ENCODE measurements at regions not wholly inside any gene's neighbourhood (a gene's known extent, or its start where the extent isn't known, plus 50 kb on each side); places are given as distances from the start of the nearest gene placed in this dataset.

GRCh38 chr5:67620424-67621397, 424.1 kb upstream of the CD180 start:
- intact Hi-C loops (cut with DNase I, micrococcal nuclease) = no loop called here
- ATAC-seq (ENCODE audit: poor library complexity) = no peak
- H3K9me3 ChIP-seq (ENCODE audit: control insufficient read depth in 1 of 2, insufficient read depth in 1 of 2, low read length in 2 of 2) = no peaks in the 10 kb centered on the region
- Mint-ChIP-seq H3K27ac (no peak overlapping the region), H3K36me3 (ENCODE audit: low read depth) (no peaks in the 10 kb centered on the region), H3K4me1 (ENCODE audit: low read depth) (peaks cover 14% of the 10 kb centered on the region), H3K27me3 (no peaks in the 10 kb centered on the region), H3K4me3 (no peak overlapping the region), H3K9me3 (no peaks in the 10 kb centered on the region)
- TF ChIP-seq CTCF (IDR thresholded peaks at IDR 0.05) = no peak
- POLR2A ChIA-PET = interaction anchor here (0.8 kb wide), 1 partner anchor 133 kb away, joined by 3 read pairs; no protein-coding TSS in a partner anchor
- no peaks in the 10 kb centered on the region for H3K27me3 ChIP-seq (ENCODE audit: control insufficient read depth in 1 of 2, insufficient read depth in 2 of 2, low read length in 2 of 2)
- H3K27ac ChIP-seq (ENCODE audit: low read depth in 1 of 2, low read length in 2 of 2) = no peak overlapping the region
- no peaks in the 10 kb centered on the region for H3K4me1 ChIP-seq (ENCODE audit: insufficient read depth, low read length)
- CTCF ChIA-PET = no interaction called here
- no peak overlapping the region for H3K4me3 ChIP-seq (ENCODE audit: low read length)
- no peak for DNase-seq
- H3K36me3 ChIP-seq (ENCODE audit: insufficient read depth, low read length) = no peaks in the 10 kb centered on the region

GRCh38 chr5:67619636-67620035, 423.0 kb upstream of the CD180 start:
- Mint-ChIP-seq H3K27ac (no peak overlapping the region), H3K4me1 (ENCODE audit: low read depth) (peaks cover 14% of the 10 kb centered on the region), H3K4me3 (no peak overlapping the region), H3K9me3 (no peaks in the 10 kb centered on the region), H3K36me3 (ENCODE audit: low read depth) (no peaks in the 10 kb centered on the region), H3K27me3 (no peaks in the 10 kb centered on the region)
- no peak for TF ChIP-seq CTCF (IDR thresholded peaks at IDR 0.05)
- Histone ChIP-seq H3K9me3 (ENCODE audit: control insufficient read depth in 1 of 2, insufficient read depth in 1 of 2, low read length in 2 of 2) (no peaks in the 10 kb centered on the region), H3K27me3 (ENCODE audit: control insufficient read depth in 1 of 2, insufficient read depth in 2 of 2, low read length in 2 of 2) (no peaks in the 10 kb centered on the region), H3K4me3 (ENCODE audit: low read length) (no peak overlapping the region), H3K4me1 (ENCODE audit: insufficient read depth, low read length) (no peaks in the 10 kb centered on the region), H3K27ac (ENCODE audit: low read depth in 1 of 2, low read length in 2 of 2) (no peak overlapping the region), H3K36me3 (ENCODE audit: insufficient read depth, low read length) (no peaks in the 10 kb centered on the region)
- ChIA-PET CTCF (no interaction called here), POLR2A (no interaction called here)
- ATAC-seq (ENCODE audit: poor library complexity) (no peak), DNase-seq (no peak)
- intact Hi-C loops (cut with DNase I, micrococcal nuclease) = no loop called here

GRCh38 chr5:67619235-67619634, 422.6 kb upstream of the CD180 start:
- H3K36me3 Mint-ChIP-seq (ENCODE audit: low read depth) = no peaks in the 10 kb centered on the region
- ATAC-seq (ENCODE audit: poor library complexity) (no peak), DNase-seq (no peak)
- no peaks in the 10 kb centered on the region for H3K9me3 Mint-ChIP-seq
- ChIA-PET CTCF (no interaction called here), POLR2A (no interaction called here)
- no peaks in the 10 kb centered on the region for H3K36me3 ChIP-seq (ENCODE audit: insufficient read depth, low read length)
- H3K4me3 ChIP-seq (ENCODE audit: low read length) = no peak overlapping the region
- H3K27ac ChIP-seq (ENCODE audit: low read depth in 1 of 2, low read length in 2 of 2) = no peak overlapping the region
- no peaks in the 10 kb centered on the region for H3K27me3 Mint-ChIP-seq
- peaks cover 14% of the 10 kb centered on the region for H3K4me1 Mint-ChIP-seq (ENCODE audit: low read depth)
- no peak for TF ChIP-seq CTCF (IDR thresholded peaks at IDR 0.05)
- H3K4me1 ChIP-seq (ENCODE audit: insufficient read depth, low read length) = no peaks in the 10 kb centered on the region
- no peaks in the 10 kb centered on the region for H3K9me3 ChIP-seq (ENCODE audit: control insufficient read depth in 1 of 2, insufficient read depth in 1 of 2, low read length in 2 of 2)
- no peak overlapping the region for H3K4me3 Mint-ChIP-seq
- intact Hi-C loops (cut with DNase I, micrococcal nuclease) = no loop called here
- H3K27ac Mint-ChIP-seq = no peak overlapping the region
- no peaks in the 10 kb centered on the region for H3K27me3 ChIP-seq (ENCODE audit: control insufficient read depth in 1 of 2, insufficient read depth in 2 of 2, low read length in 2 of 2)

Measured in CD4-positive, alpha-beta T cell (primary cell).